Mucosa of descending colon (tissue), 3 donors: ENCODE measurements at regions not wholly inside any gene's neighbourhood (a gene's known extent, or its start where the extent isn't known, plus 50 kb on each side); places are given as distances from the start of the nearest gene placed in this dataset.
"Not testable (repeated sequence)": the region's sequence is repeated elsewhere in the genome, so short reads cannot be mapped to it uniquely, and the experiment has no call there.

Experiments used
- ATAC-seq: fragments of 200-7000 bp; cut with Tn5 transposase; one replicate; pipeline ENCODE4 v1.9.1; 2020; ENCODE audit warnings: mild to moderate bottlenecking, moderate library complexity
- DNase-seq, 3 donors: peaks; one replicate each; pipeline ENCODE4 v3.0.0-alpha.2; 2020
- H3K36me3 ChIP-seq: fragments of 200-600 bp; one replicate; pipeline ENCODE4 v1.8.0; 2021; ENCODE audit warnings: low read depth, mild to moderate bottlenecking
- H3K4me1 ChIP-seq: fragments of 200-600 bp; one replicate; pipeline ENCODE4 v1.8.0; 2021; ENCODE audit warnings: low read depth, mild to moderate bottlenecking
- H3K4me3 ChIP-seq: fragments of 200-600 bp; one replicate; pipeline ENCODE4 v1.8.0; 2021; ENCODE audit warnings: mild to moderate bottlenecking
- H3K9me3 ChIP-seq: fragments of 200-600 bp; one replicate; pipeline ENCODE4 v1.8.0; 2021; ENCODE audit warnings: mild to moderate bottlenecking
- CTCF ChIP-seq: fragments of 200-600 bp; IDR thresholded peaks from one replicate; pipeline ENCODE4 v1.8.0; 2022; ENCODE audit warnings: antibody characterized with exemption, mild to moderate bottlenecking
- intact Hi-C, 2 donors: fragments of 100-400 bp; cut with DNase I in 1 of 2; cut with micrococcal nuclease in 1 of 2; formaldehyde crosslinking; loops; one replicate each; pipeline versions ENCODE4 v1.11.0 to v1.11.1; 2022; cut with DNase I, micrococcal nuclease
- donor health status: DM: no; HTN: no; CAD: no; lungs with moderate emphysema.
- donor health status: DM: no; HTN: no; CAD: no.
- donor health status: DM: no; HTN: yes; CAD: no.

- Histone ChIP-seq H3K4me1 (no peaks in the 10 kb centered on the region), H3K4me3 (no peak overlapping the region), H3K9me3 (no peaks in the 10 kb centered on the region), H3K36me3 (no peaks in the 10 kb centered on the region)
- no peak for DNase-seq
- no peak for TF ChIP-seq CTCF
- intact Hi-C loops, result no loop called here
- ATAC-seq, result no peak
Measured at GRCh38 chr5:89336111-89336510, 453.1 kb upstream of the MEF2C start.

- DNase-seq, result no peak
- H3K36me3 ChIP-seq, result no peaks in the 10 kb centered on the region
- no peak for TF ChIP-seq CTCF
- no peak for ATAC-seq
- intact Hi-C loops, result no loop called here
- no peaks in the 10 kb centered on the region for H3K4me1 ChIP-seq
- no peaks in the 10 kb centered on the region for H3K9me3 ChIP-seq
- no peak overlapping the region for H3K4me3 ChIP-seq
Measured at GRCh38 chr5:89330140-89330539, 447.2 kb upstream of the MEF2C start.

- H3K36me3 ChIP-seq, result no peaks in the 10 kb centered on the region
- intact Hi-C loops, result no loop called here
- H3K9me3 ChIP-seq, result no peaks in the 10 kb centered on the region
- DNase-seq, result no peak
- no peak for ATAC-seq
- TF ChIP-seq CTCF, result no peak
- H3K4me3 ChIP-seq, result no peak overlapping the region
- no peaks in the 10 kb centered on the region for H3K4me1 ChIP-seq
Measured at GRCh38 chr5:89327608-89328007, 444.6 kb upstream of the MEF2C start.

GRCh38 chr5:89324990-89325389 is 442.0 kb upstream of the MEF2C start:
- no peak for ATAC-seq
- intact Hi-C loops, result no loop called here
- Histone ChIP-seq H3K4me1 (no peaks in the 10 kb centered on the region), H3K36me3 (no peaks in the 10 kb centered on the region), H3K9me3 (no peaks in the 10 kb centered on the region), H3K4me3 (no peak overlapping the region)
- no peak for TF ChIP-seq CTCF
- DNase-seq, result no peak

GRCh38 chr5:89320421-89321277 is 437.7 kb upstream of the MEF2C start:
- no peak overlapping the region for H3K4me3 ChIP-seq
- no peak for ATAC-seq
- intact Hi-C loops, result no loop called here
- no peaks in the 10 kb centered on the region for H3K9me3 ChIP-seq
- no peaks in the 10 kb centered on the region for H3K36me3 ChIP-seq
- TF ChIP-seq CTCF, result no peak
- no peaks in the 10 kb centered on the region for H3K4me1 ChIP-seq
- DNase-seq, result no peak

- H3K36me3 ChIP-seq, H3K4me3 ChIP-seq, H3K9me3 ChIP-seq, intact Hi-C loops, DNase-seq, H3K4me1 ChIP-seq, ATAC-seq: not testable (repeated sequence)
Measured at GRCh38 chr5:89317838-89318237, 434.9 kb upstream of the MEF2C start.
